Hepatocyte (in vitro differentiated cells): ENCODE measurements at regions not wholly inside any gene's neighbourhood (a gene's known extent, or its start where the extent isn't known, plus 50 kb on each side); places are given as distances from the start of the nearest gene placed in this dataset.

Source experiments
- DNase-seq: peaks from one replicate; pipeline ENCODE4 v3.0.0-alpha.2; 2016; ENCODE audit warnings: low spot score
- H2AFZ ChIP-seq: fragments of 200-600 bp; sonication (generic); 2 replicates; pipeline ENCODE4 v1.6.0; 2016; ENCODE audit warnings: antibody characterized with exemption, mild to moderate bottlenecking
- H3K27ac ChIP-seq: fragments of 200-600 bp; sonication (generic); 2 replicates; pipeline ENCODE4 v1.5.1; 2016; ENCODE audit warnings: mild to moderate bottlenecking
- H3K27me3 ChIP-seq: fragments of 200-600 bp; sonication (generic); 2 replicates; pipeline ENCODE4 v1.6.1; 2016
- H3K36me3 ChIP-seq: fragments of 200-600 bp; sonication (generic); replicated peaks from 2 replicates; pipeline ENCODE4 v1.5.1; 2016; ENCODE audit warnings: low read depth; ENCODE audit not compliant: insufficient read depth
- H3K4me1 ChIP-seq: fragments of 200-600 bp; sonication (generic); 2 replicates; pipeline ENCODE4 v1.5.1; 2016; ENCODE audit warnings: mild to moderate bottlenecking, moderate library complexity; ENCODE audit not compliant: insufficient read depth
- H3K4me2 ChIP-seq: fragments of 200-600 bp; sonication (generic); 2 replicates; pipeline ENCODE4 v1.6.0; 2016
- H3K4me3 ChIP-seq: fragments of 200-600 bp; sonication (generic); 2 replicates; pipeline ENCODE4 v1.5.1; 2016; ENCODE audit warnings: mild to moderate bottlenecking
- H3K79me2 ChIP-seq: fragments of 200-600 bp; sonication (generic); 2 replicates; pipeline ENCODE4 v1.6.0; 2017; ENCODE audit warnings: mild to moderate bottlenecking
- H3K9me2 ChIP-seq: fragments of 200-600 bp; sonication (generic); replicated peaks from 2 replicates; pipeline ENCODE4 v1.6.0; 2017; ENCODE audit warnings: mild to moderate bottlenecking; ENCODE audit not compliant: insufficient read depth
- H3K9me3 ChIP-seq: fragments of 200-600 bp; sonication (generic); 2 replicates; pipeline ENCODE4 v1.5.1; 2016; ENCODE audit warnings: low read depth, mild to moderate bottlenecking
- H4K20me1 ChIP-seq: fragments of 200-600 bp; sonication (generic); 2 replicates; pipeline ENCODE4 v1.6.0; 2016; ENCODE audit warnings: mild to moderate bottlenecking; ENCODE audit not compliant: insufficient read depth, poor library complexity, severe bottlenecking
- EZH2 ChIP-seq: fragments of 200-600 bp; sonication (generic); IDR thresholded peaks from 2 replicates; pipeline ENCODE4 v1.6.1; 2016; ENCODE audit warnings: antibody characterized with exemption, mild to moderate bottlenecking, borderline replicate concordance
- EZH2phosphoT487 ChIP-seq: fragments of 200-600 bp; sonication (generic); IDR thresholded peaks from one replicate; pipeline ENCODE4 v1.6.1; 2018; ENCODE audit warnings: antibody characterized with exemption, mild to moderate bottlenecking, low read depth, moderate library complexity; ENCODE audit not compliant: unreplicated experiment, severe bottlenecking
- WGBS: methylation state at CpG from one replicate; pipeline ENCODE4 v1.1.6; 2016; ENCODE audit warnings: low lambda C conversion rate; ENCODE audit errors: missing lambda C conversion rate; 5-methylcytosine and 5-hydroxymethylcytosine counted together
- TF ChIP-seq, protein P1 (sequence below): fragments of 200-600 bp; sonication (generic); IDR thresholded peaks from 2 replicates; pipeline ENCODE4 v1.5.1; 2016; ENCODE audit warnings: antibody characterized with exemption, mild to moderate bottlenecking; ENCODE audit not compliant: poor library complexity

DNA sequence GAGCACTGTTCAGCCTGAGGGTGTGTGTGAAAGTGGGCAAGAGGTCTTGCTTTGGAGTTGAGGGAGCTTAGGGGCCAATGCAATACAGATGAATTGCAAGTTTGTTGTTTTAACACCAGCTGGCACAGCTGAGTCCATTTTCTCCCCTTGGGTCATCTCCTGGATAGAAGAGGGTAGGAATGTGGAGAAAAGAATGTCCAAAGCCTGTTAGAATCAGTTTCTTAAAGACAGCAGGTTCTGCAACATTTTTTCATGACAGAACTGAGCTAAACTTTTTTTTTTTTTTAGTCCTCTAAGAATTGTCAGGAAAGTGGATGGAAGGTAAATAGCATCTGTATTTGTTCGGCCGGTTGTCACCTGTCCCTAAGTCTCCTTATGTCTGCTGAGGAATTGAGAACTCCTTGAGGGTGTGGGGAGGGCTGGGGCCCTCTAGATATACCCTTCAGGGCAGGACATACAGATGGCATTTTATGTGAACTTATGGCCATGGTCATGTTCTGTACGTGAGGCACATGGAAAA, 211.1 kb upstream of the CADM1 start:
- no peak for DNase-seq
- WGBS: 63% methylated on average over 3 of the region's 3 CpGs
- no peak overlapping the region for H3K4me2 ChIP-seq
- no peaks in the 10 kb centered on the region for H3K9me2 ChIP-seq
- no peak overlapping the region for H2AFZ ChIP-seq
- H3K4me3 ChIP-seq: no peak overlapping the region
- no peak overlapping the region for H3K27ac ChIP-seq
- H3K27me3 ChIP-seq: no peaks in the 10 kb centered on the region
- H3K79me2 ChIP-seq: no peaks in the 10 kb centered on the region
- TF ChIP-seq, protein P1, sequence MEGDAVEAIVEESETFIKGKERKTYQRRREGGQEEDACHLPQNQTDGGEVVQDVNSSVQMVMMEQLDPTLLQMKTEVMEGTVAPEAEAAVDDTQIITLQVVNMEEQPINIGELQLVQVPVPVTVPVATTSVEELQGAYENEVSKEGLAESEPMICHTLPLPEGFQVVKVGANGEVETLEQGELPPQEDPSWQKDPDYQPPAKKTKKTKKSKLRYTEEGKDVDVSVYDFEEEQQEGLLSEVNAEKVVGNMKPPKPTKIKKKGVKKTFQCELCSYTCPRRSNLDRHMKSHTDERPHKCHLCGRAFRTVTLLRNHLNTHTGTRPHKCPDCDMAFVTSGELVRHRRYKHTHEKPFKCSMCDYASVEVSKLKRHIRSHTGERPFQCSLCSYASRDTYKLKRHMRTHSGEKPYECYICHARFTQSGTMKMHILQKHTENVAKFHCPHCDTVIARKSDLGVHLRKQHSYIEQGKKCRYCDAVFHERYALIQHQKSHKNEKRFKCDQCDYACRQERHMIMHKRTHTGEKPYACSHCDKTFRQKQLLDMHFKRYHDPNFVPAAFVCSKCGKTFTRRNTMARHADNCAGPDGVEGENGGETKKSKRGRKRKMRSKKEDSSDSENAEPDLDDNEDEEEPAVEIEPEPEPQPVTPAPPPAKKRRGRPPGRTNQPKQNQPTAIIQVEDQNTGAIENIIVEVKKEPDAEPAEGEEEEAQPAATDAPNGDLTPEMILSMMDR: no peak
- no peak for TF ChIP-seq EZH2
- no peak for TF ChIP-seq EZH2phosphoT487
- no peaks in the 10 kb centered on the region for H3K9me3 ChIP-seq
- peaks cover 5% of the 10 kb centered on the region for H3K4me1 ChIP-seq
- H4K20me1 ChIP-seq: no peaks in the 10 kb centered on the region
- no peaks in the 10 kb centered on the region for H3K36me3 ChIP-seq

DNA sequence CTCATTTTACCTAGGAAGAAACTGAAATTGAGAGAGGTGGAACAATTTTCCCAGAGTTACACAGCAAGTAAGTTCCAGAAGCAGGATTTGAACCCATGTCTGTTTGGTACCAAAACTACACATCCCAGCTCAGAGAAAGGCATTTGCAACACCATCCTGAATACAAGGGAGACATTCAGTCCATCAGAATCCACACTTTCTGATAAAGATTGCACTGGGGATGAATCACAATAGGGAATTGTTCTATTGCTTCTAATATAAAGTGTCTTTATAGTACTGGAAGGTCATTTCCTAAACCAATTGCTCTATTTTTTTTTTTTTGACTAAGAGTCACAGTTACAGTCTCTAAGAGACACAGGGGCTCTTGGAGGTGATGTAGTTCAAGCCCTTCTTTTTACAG, 208.1 kb upstream of the CADM1 start:
- Histone ChIP-seq H3K4me2 (no peak overlapping the region), H4K20me1 (no peaks in the 10 kb centered on the region), H3K27me3 (no peaks in the 10 kb centered on the region), H3K36me3 (no peaks in the 10 kb centered on the region), H3K4me1 (peaks cover 5% of the 10 kb centered on the region), H3K27ac (no peak overlapping the region), H3K79me2 (no peaks in the 10 kb centered on the region), H2AFZ (no peak overlapping the region), H3K4me3 (no peak overlapping the region), H3K9me2 (no peaks in the 10 kb centered on the region), H3K9me3 (no peaks in the 10 kb centered on the region)
- TF ChIP-seq EZH2: no peak
- TF ChIP-seq, protein P1: no peak
- TF ChIP-seq EZH2phosphoT487: no peak
- DNase-seq: no peak

DNA sequence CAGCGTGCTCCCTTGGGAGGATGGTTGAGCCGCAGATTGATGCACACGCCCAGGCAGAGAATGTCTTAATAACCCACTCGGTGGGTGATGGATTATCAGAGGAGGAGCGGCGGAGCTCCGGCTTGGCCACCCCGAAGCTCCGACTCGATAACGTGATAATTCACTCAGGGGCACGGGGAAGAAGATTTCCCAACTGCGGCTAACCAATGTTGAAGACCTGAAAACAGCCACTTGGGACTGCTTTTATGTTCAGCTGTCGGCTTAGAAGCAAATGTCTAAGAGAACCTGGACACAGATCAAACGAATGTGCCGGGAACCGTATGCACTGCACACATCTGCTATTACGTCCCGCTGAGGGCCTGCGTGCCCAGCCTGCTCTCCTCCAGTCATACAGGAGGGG, 206.8 kb upstream of the CADM1 start:
- DNase-seq: no peak
- Histone ChIP-seq H3K36me3 (no peaks in the 10 kb centered on the region), H3K4me2 (no peak overlapping the region), H3K79me2 (no peaks in the 10 kb centered on the region), H3K9me2 (no peaks in the 10 kb centered on the region), H4K20me1 (no peaks in the 10 kb centered on the region), H3K27ac (no peak overlapping the region), H3K4me1 (no peaks in the 10 kb centered on the region), H3K9me3 (no peaks in the 10 kb centered on the region), H2AFZ (no peak overlapping the region), H3K4me3 (no peak overlapping the region), H3K27me3 (no peaks in the 10 kb centered on the region)
- TF ChIP-seq EZH2 (no peak), EZH2phosphoT487 (no peak)
- TF ChIP-seq, protein P1: no peak
- WGBS: 90% methylated on average over 20 of the region's 20 CpGs

DNA sequence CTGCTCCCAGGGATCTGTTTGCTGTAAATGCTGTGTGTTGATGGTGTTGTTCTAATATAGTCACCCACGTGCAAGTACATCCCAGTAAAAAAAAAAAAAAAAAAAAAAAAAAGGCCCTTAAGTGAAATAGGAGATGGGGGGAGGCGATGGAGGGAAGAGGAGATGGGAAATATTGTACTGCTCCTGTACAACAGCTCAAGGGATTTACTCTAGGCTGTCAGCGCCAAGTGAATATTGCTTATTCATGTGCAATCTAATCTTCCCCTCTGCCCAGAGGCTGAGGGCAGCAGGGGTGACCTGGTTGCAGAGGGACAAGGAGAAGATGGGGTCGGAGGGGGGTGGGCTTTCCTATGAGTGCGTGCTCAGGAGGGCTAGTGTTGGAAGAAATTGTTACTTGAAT, 206.2 kb upstream of the CADM1 start:
- Histone ChIP-seq H3K27me3 (no peaks in the 10 kb centered on the region), H3K79me2 (no peaks in the 10 kb centered on the region), H3K4me1 (no peaks in the 10 kb centered on the region), H3K27ac (no peak overlapping the region), H3K4me2 (no peak overlapping the region), H3K4me3 (no peak overlapping the region), H3K36me3 (no peaks in the 10 kb centered on the region), H2AFZ (no peak overlapping the region), H4K20me1 (no peaks in the 10 kb centered on the region), H3K9me2 (no peaks in the 10 kb centered on the region), H3K9me3 (no peaks in the 10 kb centered on the region)
- DNase-seq: no peak
- TF ChIP-seq EZH2phosphoT487: no peak
- WGBS: 85% methylated on average over 5 of the region's 5 CpGs
